ENCODE measurements at regions not wholly inside any gene's neighbourhood (a gene's known extent, or its start where the extent isn't known, plus 50 kb on each side); places are given as distances from the start of the nearest gene placed in this dataset.

- no peak for DNase-seq (ENCODE audit: low spot score)
These were observed 615.7 kb upstream of the SALL1 start for GRCh38 chr16:51766739-51767138.

GRCh38 chr16:51763072-51763661 is 612.1 kb upstream of the SALL1 start:
- Histone ChIP-seq H3K36me3 (no peaks in the 10 kb centered on the region), H3K4me3 (no peak overlapping the region), H3K4me1 (ENCODE audit: control insufficient read depth in 1 of 2, low read depth in 2 of 2) (no peaks in the 10 kb centered on the region), H3K27ac (no peak overlapping the region), H3K9me3 (no peaks in the 10 kb centered on the region), H3K27me3 (replicated peaks; ENCODE audit: insufficient read depth) (no peaks in the 10 kb centered on the region)
- TF ChIP-seq CTCF (IDR thresholded peaks at IDR 0.05) = no peak
- ATAC-seq (ENCODE audit: insufficient number of reproducible peaks, low FRiP score, low read depth) = no peak
- DNase-seq (ENCODE audit: low spot score) = no peak

More at GRCh38 chr16:51766739-51767138, 615.7 kb upstream of the SALL1 start:
- Histone ChIP-seq H3K4me1 (ENCODE audit: control insufficient read depth in 1 of 2, low read depth in 2 of 2) (no peaks in the 10 kb centered on the region), H3K36me3 (no peaks in the 10 kb centered on the region), H3K9me3 (no peaks in the 10 kb centered on the region), H3K27ac (no peak overlapping the region), H3K27me3 (replicated peaks; ENCODE audit: insufficient read depth) (no peaks in the 10 kb centered on the region), H3K4me3 (no peak overlapping the region)
- no peak for ATAC-seq (ENCODE audit: insufficient number of reproducible peaks, low FRiP score, low read depth)
- no peak for TF ChIP-seq CTCF (IDR thresholded peaks at IDR 0.05)

- peak; percentile 60 for TF ChIP-seq CTCF (IDR thresholded peaks at IDR 0.05)
- Histone ChIP-seq H3K9me3 (no peaks in the 10 kb centered on the region), H3K36me3 (no peaks in the 10 kb centered on the region), H3K27ac (no peak overlapping the region), H3K4me3 (no peak overlapping the region), H3K4me1 (ENCODE audit: control insufficient read depth in 1 of 2, low read depth in 2 of 2) (no peaks in the 10 kb centered on the region), H3K27me3 (replicated peaks; ENCODE audit: insufficient read depth) (no peaks in the 10 kb centered on the region)
- DNase-seq (ENCODE audit: low spot score) (no peak), ATAC-seq (ENCODE audit: insufficient number of reproducible peaks, low FRiP score, low read depth) (no peak)
These were observed 611.3 kb upstream of the SALL1 start for GRCh38 chr16:51762081-51762996.

GRCh38 chr16:51761001-51761400 is 609.9 kb upstream of the SALL1 start:
- Histone ChIP-seq H3K27ac (no peak overlapping the region), H3K27me3 (replicated peaks; ENCODE audit: insufficient read depth) (no peaks in the 10 kb centered on the region), H3K36me3 (no peaks in the 10 kb centered on the region), H3K4me1 (ENCODE audit: control insufficient read depth in 1 of 2, low read depth in 2 of 2) (no peaks in the 10 kb centered on the region), H3K4me3 (no peak overlapping the region), H3K9me3 (no peaks in the 10 kb centered on the region)
- no peak for TF ChIP-seq CTCF (IDR thresholded peaks at IDR 0.05)
- DNase-seq (ENCODE audit: low spot score) (no peak), ATAC-seq (ENCODE audit: insufficient number of reproducible peaks, low FRiP score, low read depth) (no peak)

- ATAC-seq (ENCODE audit: insufficient number of reproducible peaks, low FRiP score, low read depth) = no peak
- no peaks in the 10 kb centered on the region for H3K27me3 ChIP-seq (replicated peaks; ENCODE audit: insufficient read depth)
These were observed 608.9 kb upstream of the SALL1 start for GRCh38 chr16:51759999-51760398.

More at GRCh38 chr16:51759999-51760398, 608.9 kb upstream of the SALL1 start:
- H3K4me1 ChIP-seq (ENCODE audit: control insufficient read depth in 1 of 2, low read depth in 2 of 2) = no peaks in the 10 kb centered on the region
- H3K27ac ChIP-seq = no peak overlapping the region
- no peak for DNase-seq (ENCODE audit: low spot score)
- no peak for TF ChIP-seq CTCF (IDR thresholded peaks at IDR 0.05)
- no peak overlapping the region for H3K4me3 ChIP-seq
- H3K9me3 ChIP-seq = no peaks in the 10 kb centered on the region
- no peaks in the 10 kb centered on the region for H3K36me3 ChIP-seq

Data from thoracic aorta (tissue), 2 donors.